Hepatocyte (in vitro differentiated cells): ENCODE measurements at regions not wholly inside any gene's neighbourhood (a gene's known extent, or its start where the extent isn't known, plus 50 kb on each side); places are given as distances from the start of the nearest gene placed in this dataset.

Experiments
- DNase-seq: peaks from one replicate; pipeline ENCODE4 v3.0.0-alpha.2; 2016; ENCODE audit warnings: low spot score
- H2AFZ ChIP-seq: fragments of 200-600 bp; sonication (generic); 2 replicates; pipeline ENCODE4 v1.6.0; 2016; ENCODE audit warnings: antibody characterized with exemption, mild to moderate bottlenecking
- H3K27ac ChIP-seq: fragments of 200-600 bp; sonication (generic); 2 replicates; pipeline ENCODE4 v1.5.1; 2016; ENCODE audit warnings: mild to moderate bottlenecking
- H3K27me3 ChIP-seq: fragments of 200-600 bp; sonication (generic); 2 replicates; pipeline ENCODE4 v1.6.1; 2016
- H3K36me3 ChIP-seq: fragments of 200-600 bp; sonication (generic); replicated peaks from 2 replicates; pipeline ENCODE4 v1.5.1; 2016; ENCODE audit warnings: low read depth; ENCODE audit not compliant: insufficient read depth
- H3K4me1 ChIP-seq: fragments of 200-600 bp; sonication (generic); 2 replicates; pipeline ENCODE4 v1.5.1; 2016; ENCODE audit warnings: mild to moderate bottlenecking, moderate library complexity; ENCODE audit not compliant: insufficient read depth
- H3K4me2 ChIP-seq: fragments of 200-600 bp; sonication (generic); 2 replicates; pipeline ENCODE4 v1.6.0; 2016
- H3K4me3 ChIP-seq: fragments of 200-600 bp; sonication (generic); 2 replicates; pipeline ENCODE4 v1.5.1; 2016; ENCODE audit warnings: mild to moderate bottlenecking
- H3K79me2 ChIP-seq: fragments of 200-600 bp; sonication (generic); 2 replicates; pipeline ENCODE4 v1.6.0; 2017; ENCODE audit warnings: mild to moderate bottlenecking
- H3K9me2 ChIP-seq: fragments of 200-600 bp; sonication (generic); replicated peaks from 2 replicates; pipeline ENCODE4 v1.6.0; 2017; ENCODE audit warnings: mild to moderate bottlenecking; ENCODE audit not compliant: insufficient read depth
- H3K9me3 ChIP-seq: fragments of 200-600 bp; sonication (generic); 2 replicates; pipeline ENCODE4 v1.5.1; 2016; ENCODE audit warnings: low read depth, mild to moderate bottlenecking
- H4K20me1 ChIP-seq: fragments of 200-600 bp; sonication (generic); 2 replicates; pipeline ENCODE4 v1.6.0; 2016; ENCODE audit warnings: mild to moderate bottlenecking; ENCODE audit not compliant: insufficient read depth, poor library complexity, severe bottlenecking
- CTCF ChIP-seq: fragments of 200-600 bp; sonication (generic); IDR thresholded peaks from 2 replicates; pipeline ENCODE4 v1.5.1; 2016; ENCODE audit warnings: antibody characterized with exemption, mild to moderate bottlenecking; ENCODE audit not compliant: poor library complexity
- EZH2 ChIP-seq: fragments of 200-600 bp; sonication (generic); IDR thresholded peaks from 2 replicates; pipeline ENCODE4 v1.6.1; 2016; ENCODE audit warnings: antibody characterized with exemption, mild to moderate bottlenecking, borderline replicate concordance
- EZH2phosphoT487 ChIP-seq: fragments of 200-600 bp; sonication (generic); IDR thresholded peaks from one replicate; pipeline ENCODE4 v1.6.1; 2018; ENCODE audit warnings: antibody characterized with exemption, mild to moderate bottlenecking, low read depth, moderate library complexity; ENCODE audit not compliant: unreplicated experiment, severe bottlenecking
- WGBS: methylation state at CpG from one replicate; pipeline ENCODE4 v1.1.6; 2016; ENCODE audit warnings: low lambda C conversion rate; ENCODE audit errors: missing lambda C conversion rate; 5-methylcytosine and 5-hydroxymethylcytosine counted together

GRCh38 chr6:110551088-110551487 lies 74.7 kb upstream of the SLC22A16 start:
- no peaks in the 10 kb centered on the region for H3K36me3 ChIP-seq
- no peak overlapping the region for H3K4me2 ChIP-seq
- no peak for TF ChIP-seq EZH2
- TF ChIP-seq EZH2phosphoT487 = no peak
- no peak for TF ChIP-seq CTCF
- H3K4me3 ChIP-seq = no peak overlapping the region
- 95% methylated on average over 11 of the region's 11 CpGs for WGBS
- H3K4me1 ChIP-seq = no peaks in the 10 kb centered on the region
- H3K79me2 ChIP-seq = no peaks in the 10 kb centered on the region
- H3K9me2 ChIP-seq = no peaks in the 10 kb centered on the region
- no peak overlapping the region for H3K27ac ChIP-seq
- no peaks in the 10 kb centered on the region for H3K27me3 ChIP-seq
- DNase-seq = no peak
- no peaks in the 10 kb centered on the region for H4K20me1 ChIP-seq
- no peak overlapping the region for H2AFZ ChIP-seq
- no peaks in the 10 kb centered on the region for H3K9me3 ChIP-seq

GRCh38 chr6:110550353-110550752 lies 73.9 kb upstream of the SLC22A16 start:
- DNase-seq = no peak
- no peak overlapping the region for H3K4me2 ChIP-seq
- no peaks in the 10 kb centered on the region for H3K27me3 ChIP-seq
- TF ChIP-seq EZH2phosphoT487 (no peak), EZH2 (no peak), CTCF (no peak)
- H2AFZ ChIP-seq = no peak overlapping the region
- no peaks in the 10 kb centered on the region for H3K9me3 ChIP-seq
- H3K4me1 ChIP-seq = no peaks in the 10 kb centered on the region
- no peaks in the 10 kb centered on the region for H3K36me3 ChIP-seq
- no peak overlapping the region for H3K27ac ChIP-seq
- H3K4me3 ChIP-seq = no peak overlapping the region
- no peaks in the 10 kb centered on the region for H4K20me1 ChIP-seq
- 91% methylated on average over 5 of the region's 5 CpGs for WGBS
- H3K79me2 ChIP-seq = no peaks in the 10 kb centered on the region
- no peaks in the 10 kb centered on the region for H3K9me2 ChIP-seq

- no peaks in the 10 kb centered on the region for H3K9me2 ChIP-seq
- H3K9me3 ChIP-seq = no peaks in the 10 kb centered on the region
- WGBS = 94% methylated on average over 5 of the region's 5 CpGs
- H3K4me3 ChIP-seq = no peak overlapping the region
- no peak for DNase-seq
- H3K27me3 ChIP-seq = no peaks in the 10 kb centered on the region
- H3K36me3 ChIP-seq = no peaks in the 10 kb centered on the region
- no peak for TF ChIP-seq EZH2
- no peak for TF ChIP-seq EZH2phosphoT487
- no peak for TF ChIP-seq CTCF
- H3K27ac ChIP-seq = no peak overlapping the region
- no peak overlapping the region for H3K4me2 ChIP-seq
- no peaks in the 10 kb centered on the region for H4K20me1 ChIP-seq
- H3K4me1 ChIP-seq = no peaks in the 10 kb centered on the region
- no peak overlapping the region for H2AFZ ChIP-seq
- no peaks in the 10 kb centered on the region for H3K79me2 ChIP-seq
These were observed 72.9 kb upstream of the SLC22A16 start for GRCh38 chr6:110549277-110549676.
